ENCODE measurements at regions not wholly inside any gene's neighbourhood (a gene's known extent, or its start where the extent isn't known, plus 50 kb on each side); places are given as distances from the start of the nearest gene placed in this dataset.

DNA sequence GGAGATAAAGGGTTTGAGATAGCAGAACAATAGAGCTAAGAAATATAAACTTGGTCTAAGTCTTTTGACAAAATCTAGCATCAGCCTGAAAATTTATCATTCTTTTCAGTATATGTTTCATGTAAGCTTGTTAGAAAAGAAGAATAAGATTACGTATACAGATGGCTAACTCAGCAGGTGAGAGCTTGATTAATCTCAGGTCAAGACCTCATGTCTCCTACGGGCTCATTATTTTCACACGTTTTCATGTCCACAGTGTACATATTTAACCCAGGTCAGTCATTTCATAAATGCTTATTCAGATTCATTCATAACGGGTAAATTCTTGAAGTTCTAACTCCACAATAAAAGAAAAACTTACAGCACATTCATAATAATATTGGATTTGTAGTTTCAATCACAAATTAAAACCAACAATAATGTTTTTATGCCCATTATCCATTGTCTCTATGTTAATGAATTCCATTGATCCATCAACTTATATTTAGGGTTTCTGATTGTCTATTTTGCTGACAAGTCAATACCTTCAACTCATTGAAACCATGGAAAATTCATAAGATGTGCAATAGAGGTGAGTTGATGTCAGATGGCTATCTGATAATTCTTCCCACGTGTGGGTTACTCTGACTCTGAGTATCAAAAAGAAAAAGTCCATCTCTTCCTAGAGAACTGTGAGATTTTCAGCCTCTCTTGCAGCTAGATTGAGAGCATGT is 102.6 kb downstream of the CASP12 start:
- H3K27me3 ChIP-seq (replicated peaks in 1 of 4; ENCODE audit: control insufficient read depth in 3 of 4, extremely low read depth in 1 of 4, insufficient read depth in 3 of 4, low read length in 3 of 4) = no peaks in the 10 kb centered on the region

More for the DNA sequence above, 102.6 kb downstream of the CASP12 start:
- H3K18ac ChIP-seq (ENCODE audit: extremely low read depth, low read length) = no peak overlapping the region
- H3K23ac ChIP-seq (ENCODE audit: insufficient read length) = no peak overlapping the region
- no peak overlapping the region for H2BK120ac ChIP-seq (replicated peaks; ENCODE audit: low read depth, low read length)
- no peak for TF ChIP-seq TEAD4 (IDR thresholded peaks at IDR 0.05; ENCODE audit: low read depth, low read length)
- TF ChIP-seq EGR1 (IDR thresholded peaks at IDR 0.05; ENCODE audit: borderline replicate concordance, low read depth, low read length) = no peak
- no peak overlapping the region for H3K9ac ChIP-seq (replicated peaks in 1 of 4; ENCODE audit: extremely low read depth in 1 of 4, low read depth in 3 of 4, low read length in 3 of 4)
- no peak overlapping the region for H3K14ac ChIP-seq (ENCODE audit: insufficient read length)
- ChIA-PET CTCF (ENCODE audit: partially characterized antibody) (no interaction called here), POLR2A (ENCODE audit: partially characterized antibody) (no interaction called here)
- H4K20me1 ChIP-seq (replicated peaks in 1 of 2; ENCODE audit: control insufficient read depth in 1 of 2, insufficient read depth in 2 of 2, low read length in 2 of 2) = no peaks in the 10 kb centered on the region
- H3K4me2 ChIP-seq (ENCODE audit: insufficient read depth in 1 of 2, low read depth in 2 of 2, low read length in 2 of 2) = no peak overlapping the region
- no peak overlapping the region for H2AFZ ChIP-seq (ENCODE audit: low read length)
- H3K79me1 ChIP-seq (ENCODE audit: low read depth, low read length) = no peaks in the 10 kb centered on the region
- no peak overlapping the region for H4K91ac ChIP-seq (replicated peaks; ENCODE audit: insufficient read length, low read length)
- H2BK12ac ChIP-seq (ENCODE audit: low read depth, low read length) = no peak overlapping the region
- DNase-seq (ENCODE audit: low read depth in 1 of 2, low spot score in 2 of 2) (no peak), FAIRE-seq (no peak)
- H2AK5ac ChIP-seq (ENCODE audit: low read depth, low read length) = no peak overlapping the region
- H3K79me2 ChIP-seq (ENCODE audit: control insufficient read depth in 1 of 2, insufficient read depth in 2 of 2, low read length in 2 of 2) = no peaks in the 10 kb centered on the region
- H2BK5ac ChIP-seq (ENCODE audit: low read depth, low read length) = no peak overlapping the region
- H4K8ac ChIP-seq (ENCODE audit: extremely low read depth, insufficient read depth, low read length) = no peak overlapping the region
- H3K56ac ChIP-seq (replicated peaks; ENCODE audit: insufficient read length, low read depth, low read length) = no peak overlapping the region
- H3K9me3 ChIP-seq (ENCODE audit: insufficient read depth in 2 of 2, low read depth in 1 of 2, low read length in 1 of 2) = peaks cover 0 to 2% of the 10 kb centered on the region in 2 experiments; a peak in 1 of 4 replicates
- no peak overlapping the region for H3K4ac ChIP-seq (replicated peaks; ENCODE audit: insufficient read length, low read depth, low read length)
- no peak overlapping the region for H3K27ac ChIP-seq (ENCODE audit: low read depth, low read length)
- no peak overlapping the region for H2BK20ac ChIP-seq (ENCODE audit: low read length)
- WGBS, 2 experiments (ENCODE audit: extremely low coverage in 1 of 2, insufficient coverage in 1 of 2, insufficient read length in 1 of 2, insufficient replicate concordance in 2 of 2, low coverage in 1 of 2, low lambda C conversion rate in 2 of 2, missing lambda C conversion rate in 1 of 2) = 86% methylated on average over 5 of the region's 5 CpGs; no CpG with 5 or more reads in 1 of the 2 experiments
- H3K23me2 ChIP-seq (ENCODE audit: low read depth, low read length) = no peaks in the 10 kb centered on the region
- H2BK15ac ChIP-seq (ENCODE audit: low read length) = no peak overlapping the region
- no peaks in the 10 kb centered on the region for H3K4me1 ChIP-seq (replicated peaks in 1 of 4; ENCODE audit: control insufficient read depth in 3 of 4, insufficient read depth in 4 of 4, low read length in 3 of 4)
- H4K5ac ChIP-seq (ENCODE audit: insufficient read length, low read depth, low read length) = no peak overlapping the region
- no peak overlapping the region for H3K4me3 ChIP-seq (ENCODE audit: extremely low read depth in 1 of 4, insufficient read depth in 2 of 4, low read depth in 3 of 4, low read length in 4 of 4)
- no peaks in the 10 kb centered on the region for H3K36me3 ChIP-seq (ENCODE audit: control insufficient read depth in 2 of 4, insufficient read depth in 4 of 4, low read length in 3 of 4)

All from H1 (cell line).